ENCODE measurements at regions not wholly inside any gene's neighbourhood (a gene's known extent, or its start where the extent isn't known, plus 50 kb on each side); places are given as distances from the start of the nearest gene placed in this dataset.
A peak's percentile ranks its signal among the peaks of the same experiment; 100 is the strongest.

DNA sequence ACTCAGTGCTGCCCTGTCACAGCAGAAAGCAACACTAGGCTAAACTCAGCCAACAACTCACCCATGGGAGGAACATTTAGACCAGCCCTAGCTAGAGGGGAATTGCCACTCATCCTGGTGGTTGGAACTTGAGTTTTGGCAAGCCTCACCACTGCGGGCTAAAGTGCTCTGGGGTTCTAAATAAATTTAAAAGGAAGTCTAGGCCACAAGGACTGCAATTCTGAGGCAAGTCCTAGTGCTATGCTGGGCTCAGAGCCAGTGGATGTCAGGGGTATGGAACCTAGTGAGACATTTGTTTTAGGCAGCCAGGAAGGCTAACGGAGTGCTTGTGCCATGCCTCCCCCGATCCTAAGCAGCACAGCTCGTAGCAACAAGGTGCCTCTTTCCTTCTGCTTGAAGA is 78.0 kb downstream of the RGS13 start:
- no peak overlapping the region for H3K27ac ChIP-seq
- no peak for TF ChIP-seq ZFX (IDR thresholded peaks at IDR 0.05; ENCODE audit: borderline replicate concordance)
- TF ChIP-seq, protein P1, sequence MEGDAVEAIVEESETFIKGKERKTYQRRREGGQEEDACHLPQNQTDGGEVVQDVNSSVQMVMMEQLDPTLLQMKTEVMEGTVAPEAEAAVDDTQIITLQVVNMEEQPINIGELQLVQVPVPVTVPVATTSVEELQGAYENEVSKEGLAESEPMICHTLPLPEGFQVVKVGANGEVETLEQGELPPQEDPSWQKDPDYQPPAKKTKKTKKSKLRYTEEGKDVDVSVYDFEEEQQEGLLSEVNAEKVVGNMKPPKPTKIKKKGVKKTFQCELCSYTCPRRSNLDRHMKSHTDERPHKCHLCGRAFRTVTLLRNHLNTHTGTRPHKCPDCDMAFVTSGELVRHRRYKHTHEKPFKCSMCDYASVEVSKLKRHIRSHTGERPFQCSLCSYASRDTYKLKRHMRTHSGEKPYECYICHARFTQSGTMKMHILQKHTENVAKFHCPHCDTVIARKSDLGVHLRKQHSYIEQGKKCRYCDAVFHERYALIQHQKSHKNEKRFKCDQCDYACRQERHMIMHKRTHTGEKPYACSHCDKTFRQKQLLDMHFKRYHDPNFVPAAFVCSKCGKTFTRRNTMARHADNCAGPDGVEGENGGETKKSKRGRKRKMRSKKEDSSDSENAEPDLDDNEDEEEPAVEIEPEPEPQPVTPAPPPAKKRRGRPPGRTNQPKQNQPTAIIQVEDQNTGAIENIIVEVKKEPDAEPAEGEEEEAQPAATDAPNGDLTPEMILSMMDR (IDR thresholded peaks at IDR 0.05) = no peak

DNA sequence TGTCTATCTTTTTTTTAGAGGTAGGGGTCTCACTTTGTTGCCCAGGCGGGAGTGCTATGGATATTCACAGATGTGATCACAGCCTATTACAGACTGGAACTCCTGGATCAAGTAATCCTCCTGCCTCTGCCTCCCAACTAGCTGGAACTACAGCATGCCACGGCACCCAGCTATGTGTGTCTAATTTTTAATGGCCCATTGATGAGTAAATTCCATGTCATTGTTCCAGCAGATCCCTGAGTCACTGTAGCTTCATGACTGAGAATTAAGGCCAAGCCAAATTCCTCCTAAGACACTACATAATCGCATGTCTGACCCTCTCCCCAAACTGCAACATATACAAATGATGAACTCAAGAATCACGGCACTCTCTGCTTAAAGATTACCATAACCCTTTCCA is 84.2 kb upstream of the RGS2 start:
- H3K27ac ChIP-seq = no peak overlapping the region
- no peak for TF ChIP-seq ZFX (IDR thresholded peaks at IDR 0.05; ENCODE audit: borderline replicate concordance)

DNA sequence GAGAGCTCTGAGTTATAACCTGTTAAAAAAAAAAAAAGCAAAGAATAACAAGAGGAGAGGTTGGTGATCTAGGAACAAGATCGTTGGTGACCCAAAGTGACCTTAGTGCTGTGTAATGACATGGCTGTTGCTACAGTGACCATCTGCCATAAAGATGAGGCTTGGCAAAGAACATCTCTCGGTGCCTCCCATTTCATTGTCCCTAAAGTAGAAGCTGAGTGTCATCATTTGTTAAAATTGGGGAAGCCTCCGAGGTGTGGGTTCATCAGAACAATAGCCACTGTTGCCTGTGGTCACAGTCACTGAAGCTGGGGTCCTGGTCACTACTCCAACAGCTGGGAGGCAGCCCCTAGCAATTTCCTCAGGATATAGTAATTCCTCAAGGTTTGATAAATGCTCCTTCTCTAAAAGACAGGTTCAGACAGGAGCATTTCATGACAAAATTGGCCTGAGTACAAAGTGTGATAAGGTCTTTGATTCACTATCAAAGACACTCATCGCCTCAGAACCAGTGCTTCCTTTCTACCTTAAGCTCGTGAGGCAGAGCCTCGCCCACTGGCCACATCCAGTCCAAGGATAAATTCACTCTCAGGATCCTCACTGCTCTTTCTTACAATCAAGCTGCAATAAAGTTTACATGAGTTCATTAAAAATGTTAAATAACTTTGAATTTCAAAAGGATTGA is 81.9 kb upstream of the RGS2 start:
- TF ChIP-seq, protein P1 (IDR thresholded peaks at IDR 0.05) = no peak
- no peak for TF ChIP-seq ZFX (IDR thresholded peaks at IDR 0.05; ENCODE audit: borderline replicate concordance)
- no peak overlapping the region for H3K27ac ChIP-seq

DNA sequence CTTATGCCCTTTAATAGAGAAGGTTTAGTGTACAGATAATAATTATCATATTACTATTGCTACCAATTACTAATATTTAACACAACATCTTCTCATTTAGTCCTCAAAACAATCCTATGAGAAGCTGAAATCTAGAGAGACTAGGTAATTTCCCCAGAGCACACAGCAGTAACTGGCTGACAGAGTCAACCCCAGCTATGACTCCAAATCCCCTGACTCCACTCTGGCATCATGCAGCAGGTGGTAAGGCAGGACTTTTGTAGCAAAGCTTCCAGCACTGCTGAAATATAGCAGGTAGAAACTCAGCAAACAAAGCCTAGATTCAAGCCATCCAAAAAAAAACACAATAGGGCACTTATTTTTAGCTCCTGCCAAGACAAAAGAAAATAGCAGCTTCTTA is 79.3 kb upstream of the RGS2 start:
- no peak overlapping the region for H3K27ac ChIP-seq
- TF ChIP-seq, protein P1 (IDR thresholded peaks at IDR 0.05) = no peak
- no peak for TF ChIP-seq ZFX (IDR thresholded peaks at IDR 0.05; ENCODE audit: borderline replicate concordance)

DNA sequence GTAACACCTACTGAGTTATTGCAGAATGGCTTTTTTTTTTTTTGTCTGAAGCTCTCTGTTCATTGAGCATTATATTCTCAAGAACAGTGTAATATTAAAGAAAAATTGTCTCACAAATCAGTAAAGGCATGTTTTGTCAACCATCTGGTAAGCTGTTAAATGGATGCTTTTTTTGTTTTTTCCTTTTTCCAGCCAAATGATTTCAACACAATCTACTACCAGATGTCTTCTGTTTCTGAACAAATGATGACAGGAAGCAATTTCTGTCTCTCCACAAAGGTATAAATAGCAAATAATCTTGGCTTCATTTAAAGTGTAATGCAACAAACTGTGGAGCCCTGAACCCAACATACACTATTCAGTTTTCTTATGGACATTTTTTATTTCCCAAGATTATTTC is 78.6 kb upstream of the RGS2 start:
- no peak overlapping the region for H3K27ac ChIP-seq
- TF ChIP-seq ZFX (IDR thresholded peaks at IDR 0.05; ENCODE audit: borderline replicate concordance) = no peak
- TF ChIP-seq, protein P1 (IDR thresholded peaks at IDR 0.05) = no peak

DNA sequence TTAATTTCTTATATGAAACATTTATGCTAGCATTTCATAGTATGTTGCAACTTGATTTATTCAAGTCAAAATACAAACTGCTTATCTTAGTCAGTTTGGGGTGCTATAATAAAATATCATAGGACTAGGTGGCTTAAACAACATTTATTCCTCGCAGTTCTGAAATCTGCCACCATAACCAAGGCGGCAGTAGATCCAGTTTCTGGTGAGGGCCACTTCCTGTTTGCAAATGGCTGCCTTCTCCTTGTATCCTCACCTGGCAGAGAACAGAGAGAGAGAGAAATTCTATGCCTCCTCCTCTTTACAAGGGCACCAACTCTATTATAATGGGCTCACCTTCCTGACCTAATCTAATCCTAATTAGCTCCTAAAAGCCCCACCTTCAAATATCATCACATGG is 76.1 kb upstream of the RGS2 start:
- no peak overlapping the region for H3K27ac ChIP-seq
- no peak for TF ChIP-seq ZFX (IDR thresholded peaks at IDR 0.05; ENCODE audit: borderline replicate concordance)
- TF ChIP-seq, protein P1 (IDR thresholded peaks at IDR 0.05) = peak; percentile 28

DNA sequence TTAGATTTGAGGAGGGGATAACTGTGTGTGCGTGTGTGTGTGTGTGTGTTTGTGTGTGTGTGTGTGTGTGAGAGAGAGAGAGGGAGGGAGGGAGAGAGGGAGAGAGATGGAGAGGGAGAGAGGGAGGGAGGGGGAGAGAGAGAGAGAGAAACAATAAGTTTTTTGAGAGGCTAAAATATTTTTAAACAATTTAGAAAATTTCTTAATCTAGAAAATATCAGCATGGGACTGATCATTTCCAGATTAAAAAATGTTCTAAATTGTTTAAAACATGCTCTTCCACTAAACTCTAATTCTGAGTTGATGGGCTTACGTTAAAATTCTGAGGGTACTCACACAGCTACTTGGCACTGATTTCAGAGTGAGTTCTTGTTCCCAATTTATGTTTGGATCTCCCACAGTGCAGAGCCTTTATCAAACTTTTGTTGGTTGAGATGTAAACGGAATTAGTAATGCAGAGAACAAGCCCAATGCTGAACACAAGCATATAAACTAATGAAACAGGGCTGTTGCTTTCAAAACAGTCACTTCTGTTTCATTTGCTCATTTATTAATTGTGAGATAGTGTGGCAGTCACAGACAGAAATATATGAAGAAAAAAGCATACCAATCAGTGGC is 73.4 kb upstream of the RGS2 start:
- no peak overlapping the region for H3K27ac ChIP-seq
- TF ChIP-seq, protein P1 (IDR thresholded peaks at IDR 0.05) = no peak
- no peak for TF ChIP-seq ZFX (IDR thresholded peaks at IDR 0.05; ENCODE audit: borderline replicate concordance)

Data from 22Rv1 (cell line).